RWPE2 (cell line): ENCODE measurements at regions not wholly inside any gene's neighbourhood (a gene's known extent, or its start where the extent isn't known, plus 50 kb on each side); places are given as distances from the start of the nearest gene placed in this dataset.

Experiments
- ATAC-seq: fragments of 200-7000 bp; cut with Tn5 transposase; 3 replicates; pipeline ENCODE4 v1.9.1; 2021; ENCODE audit warnings: low read depth
- DNase-seq: peaks from one replicate; pipeline ENCODE4 v3.0.0-alpha.2; 2020; ENCODE audit warnings: low spot score
- H3K27ac ChIP-seq: fragments of 450-650 bp; 2 replicates; pipeline ENCODE4 v1.5.1; 2017; ENCODE audit warnings: mild to moderate bottlenecking; ENCODE audit not compliant: poor library complexity, severe bottlenecking
- H3K27me3 ChIP-seq: fragments of 250-450 bp; sonication (Bioruptor Pico); 2 replicates; pipeline ENCODE4 v1.5.1; 2021; ENCODE audit warnings: mild to moderate bottlenecking, moderate library complexity; ENCODE audit not compliant: insufficient read depth, poor library complexity, severe bottlenecking
- H3K36me3 ChIP-seq: fragments of 250-450 bp; sonication (Bioruptor Pico); 2 replicates; pipeline ENCODE4 v1.5.1; 2020; ENCODE audit warnings: low read depth, mild to moderate bottlenecking, moderate library complexity
- H3K4me1 ChIP-seq: fragments of 250-450 bp; sonication (Bioruptor Pico); 2 replicates; pipeline ENCODE4 v1.5.1; 2021; ENCODE audit warnings: mild to moderate bottlenecking, moderate library complexity; ENCODE audit not compliant: insufficient read depth, poor library complexity, severe bottlenecking
- H3K4me3 ChIP-seq: fragments of 250-450 bp; sonication (Bioruptor Pico); 2 replicates; pipeline ENCODE4 v1.5.1; 2021; ENCODE audit warnings: mild to moderate bottlenecking, moderate library complexity; ENCODE audit not compliant: severe bottlenecking
- H3K9me3 ChIP-seq: fragments of 250-450 bp; sonication (Bioruptor Pico); 2 replicates; pipeline ENCODE4 v1.5.1; 2021; ENCODE audit warnings: mild to moderate bottlenecking, moderate library complexity; ENCODE audit not compliant: severe bottlenecking
- TF ChIP-seq, protein P1 (sequence below): fragments of 450-650 bp; IDR thresholded peaks from one replicate; pipeline ENCODE4 v1.5.1; 2017; ENCODE audit warnings: mild to moderate bottlenecking, moderate library complexity; ENCODE audit not compliant: poor library complexity, severe bottlenecking

DNA sequence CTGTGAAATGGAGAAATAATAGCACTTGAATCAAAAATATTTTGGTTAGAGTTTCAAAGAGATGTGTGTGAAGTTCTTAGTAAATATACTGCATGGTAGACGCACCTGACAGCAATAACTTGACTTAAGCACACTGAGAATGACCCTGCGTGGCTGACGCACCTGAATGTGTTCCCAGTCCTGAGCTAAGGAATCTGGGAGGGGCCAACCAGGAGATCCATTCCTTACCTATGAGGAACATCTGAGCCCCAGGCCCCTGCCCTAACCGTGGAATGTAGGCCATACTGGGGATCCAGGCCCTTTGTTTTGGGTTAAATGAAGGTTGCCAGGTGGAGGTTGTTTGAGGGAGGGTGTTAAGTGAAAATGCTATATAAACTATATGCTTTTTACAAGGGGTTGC lies 284.4 kb downstream of the RBM43 start:
- Histone ChIP-seq H3K4me3 (no peak overlapping the region), H3K27me3 (no peaks in the 10 kb centered on the region), H3K4me1 (no peaks in the 10 kb centered on the region), H3K27ac (no peak overlapping the region), H3K36me3 (no peaks in the 10 kb centered on the region), H3K9me3 (no peaks in the 10 kb centered on the region)
- TF ChIP-seq, protein P1, sequence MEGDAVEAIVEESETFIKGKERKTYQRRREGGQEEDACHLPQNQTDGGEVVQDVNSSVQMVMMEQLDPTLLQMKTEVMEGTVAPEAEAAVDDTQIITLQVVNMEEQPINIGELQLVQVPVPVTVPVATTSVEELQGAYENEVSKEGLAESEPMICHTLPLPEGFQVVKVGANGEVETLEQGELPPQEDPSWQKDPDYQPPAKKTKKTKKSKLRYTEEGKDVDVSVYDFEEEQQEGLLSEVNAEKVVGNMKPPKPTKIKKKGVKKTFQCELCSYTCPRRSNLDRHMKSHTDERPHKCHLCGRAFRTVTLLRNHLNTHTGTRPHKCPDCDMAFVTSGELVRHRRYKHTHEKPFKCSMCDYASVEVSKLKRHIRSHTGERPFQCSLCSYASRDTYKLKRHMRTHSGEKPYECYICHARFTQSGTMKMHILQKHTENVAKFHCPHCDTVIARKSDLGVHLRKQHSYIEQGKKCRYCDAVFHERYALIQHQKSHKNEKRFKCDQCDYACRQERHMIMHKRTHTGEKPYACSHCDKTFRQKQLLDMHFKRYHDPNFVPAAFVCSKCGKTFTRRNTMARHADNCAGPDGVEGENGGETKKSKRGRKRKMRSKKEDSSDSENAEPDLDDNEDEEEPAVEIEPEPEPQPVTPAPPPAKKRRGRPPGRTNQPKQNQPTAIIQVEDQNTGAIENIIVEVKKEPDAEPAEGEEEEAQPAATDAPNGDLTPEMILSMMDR, result no peak
- DNase-seq, result no peak
- ATAC-seq, result no peak

DNA sequence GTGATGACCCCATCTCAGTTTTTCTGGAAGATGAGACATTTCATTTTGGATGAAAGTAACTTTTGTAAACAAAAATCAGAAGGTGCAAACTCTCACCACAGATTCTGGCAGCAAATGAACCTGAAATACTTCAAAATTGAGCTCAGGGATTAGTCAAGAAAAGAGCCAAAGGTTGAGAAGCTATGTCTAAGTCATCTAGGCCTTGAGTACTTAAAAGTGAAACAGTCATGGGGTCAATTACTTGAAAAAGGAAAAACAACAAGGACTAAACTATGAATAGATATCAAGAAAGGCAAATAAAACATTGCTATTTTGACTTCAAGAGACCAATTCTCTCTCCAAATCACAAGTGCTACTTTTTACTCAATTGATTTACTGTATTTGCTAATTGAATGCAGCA lies 285.1 kb downstream of the RBM43 start:
- no peaks in the 10 kb centered on the region for H3K9me3 ChIP-seq
- DNase-seq, result no peak
- H3K27ac ChIP-seq, result no peak overlapping the region
- ATAC-seq, result no peak
- no peaks in the 10 kb centered on the region for H3K36me3 ChIP-seq
- no peaks in the 10 kb centered on the region for H3K27me3 ChIP-seq
- no peaks in the 10 kb centered on the region for H3K4me1 ChIP-seq
- no peak overlapping the region for H3K4me3 ChIP-seq
- TF ChIP-seq, protein P1, result no peak

DNA sequence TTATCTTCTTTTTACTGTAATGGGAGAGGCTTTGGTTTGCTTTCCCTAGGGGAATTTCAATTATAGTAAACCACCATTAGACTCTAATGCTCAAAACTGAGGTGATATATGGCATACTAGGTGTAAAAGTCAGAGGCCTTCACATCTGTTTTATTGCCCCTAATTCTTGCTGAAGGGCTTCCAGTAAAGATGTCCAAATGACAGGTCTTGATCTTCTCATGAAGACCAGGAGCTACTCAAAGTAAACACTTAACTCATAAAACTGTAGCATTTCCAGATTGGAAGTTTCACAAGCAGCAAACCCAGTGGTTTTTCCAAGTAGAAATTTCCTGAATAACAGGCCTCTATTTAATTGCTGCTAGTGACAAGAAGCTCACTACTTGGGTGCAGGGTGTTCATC lies 286.8 kb downstream of the RBM43 start:
- H3K4me1 ChIP-seq, result no peaks in the 10 kb centered on the region
- no peaks in the 10 kb centered on the region for H3K27me3 ChIP-seq
- H3K27ac ChIP-seq, result no peak overlapping the region
- no peak overlapping the region for H3K4me3 ChIP-seq
- TF ChIP-seq, protein P1, result no peak
- H3K9me3 ChIP-seq, result no peaks in the 10 kb centered on the region
- H3K36me3 ChIP-seq, result no peaks in the 10 kb centered on the region
- DNase-seq, result no peak
- ATAC-seq, result no peak

DNA sequence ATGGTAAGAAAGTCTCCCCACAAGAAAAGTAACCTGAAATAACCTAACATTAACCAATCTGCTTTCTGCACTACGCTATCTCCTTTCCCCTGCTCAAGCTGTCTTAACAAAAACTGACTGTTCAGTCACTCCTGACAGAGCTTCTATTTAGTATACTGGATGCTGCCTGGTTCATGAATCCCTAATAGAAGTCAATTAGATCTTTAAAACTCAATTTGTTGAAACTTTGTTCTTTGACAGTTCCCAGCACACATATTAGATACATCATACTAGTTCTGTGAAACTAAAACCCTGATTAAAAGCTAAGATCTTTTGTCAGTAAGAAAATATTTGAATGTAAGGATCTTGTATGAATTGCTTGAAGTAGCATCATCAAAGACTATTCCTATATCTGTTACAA lies 287.4 kb downstream of the RBM43 start:
- H3K36me3 ChIP-seq, result no peaks in the 10 kb centered on the region
- no peaks in the 10 kb centered on the region for H3K4me1 ChIP-seq
- DNase-seq (no peak), ATAC-seq (no peak)
- TF ChIP-seq, protein P1, result no peak
- H3K27me3 ChIP-seq, result no peaks in the 10 kb centered on the region
- no peak overlapping the region for H3K4me3 ChIP-seq
- no peak overlapping the region for H3K27ac ChIP-seq
- H3K9me3 ChIP-seq, result no peaks in the 10 kb centered on the region

DNA sequence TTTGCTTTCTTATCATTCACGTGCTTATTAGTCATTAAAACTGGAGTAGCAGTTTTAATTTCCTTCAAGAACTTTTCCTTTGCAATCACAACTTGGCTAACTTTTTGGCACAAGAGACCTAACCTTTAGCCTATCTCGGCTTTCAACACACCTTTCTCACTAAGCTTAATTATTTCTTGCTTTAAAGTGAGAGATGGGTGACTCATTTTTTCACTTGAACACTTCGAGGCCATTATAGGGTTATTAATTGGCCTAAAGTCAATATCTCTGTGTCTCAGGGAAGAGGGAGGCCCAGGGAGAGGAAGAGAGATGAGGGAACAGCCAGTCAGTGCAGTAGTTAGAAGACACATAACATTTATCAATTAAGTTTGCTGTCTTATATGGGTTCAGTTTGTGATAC lies 289.8 kb downstream of the RBM43 start:
- Histone ChIP-seq H3K27ac (no peak overlapping the region), H3K9me3 (no peaks in the 10 kb centered on the region), H3K4me1 (no peaks in the 10 kb centered on the region), H3K27me3 (no peaks in the 10 kb centered on the region), H3K4me3 (no peak overlapping the region), H3K36me3 (no peaks in the 10 kb centered on the region)
- TF ChIP-seq, protein P1, result no peak
- no peak for DNase-seq
- no peak for ATAC-seq
